SK-N-DZ (cell line): ENCODE measurements at regions not wholly inside any gene's neighbourhood (a gene's known extent, or its start where the extent isn't known, plus 50 kb on each side); places are given as distances from the start of the nearest gene placed in this dataset.

Experiments used
- DNase-seq: peaks from one replicate; pipeline ENCODE4 v3.0.0-alpha.2; 2015; ENCODE audit warnings: low spot score

GRCh38 chr1:218024211-218024720, 260.8 kb upstream of the RRP15 start:
- no peak for DNase-seq

DNA sequence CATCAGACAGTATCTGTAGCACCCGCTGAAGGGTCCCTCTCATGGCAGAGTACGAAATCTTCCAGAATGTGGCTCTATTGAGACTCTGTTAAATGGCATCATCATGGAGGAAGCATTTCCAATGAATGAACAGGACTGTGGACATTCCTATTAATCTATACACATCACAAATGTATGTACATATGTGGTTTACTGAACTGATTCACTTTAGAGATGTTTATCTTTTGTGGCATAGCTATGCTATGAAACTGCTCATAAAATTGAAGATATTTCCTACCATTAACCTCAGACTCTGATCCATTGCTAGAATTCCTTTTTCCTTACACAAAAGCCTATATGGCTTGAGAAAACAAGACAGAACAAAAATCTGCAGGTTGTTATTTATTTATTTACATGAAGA, 259.6 kb upstream of the RRP15 start:
- no peak for DNase-seq

DNA sequence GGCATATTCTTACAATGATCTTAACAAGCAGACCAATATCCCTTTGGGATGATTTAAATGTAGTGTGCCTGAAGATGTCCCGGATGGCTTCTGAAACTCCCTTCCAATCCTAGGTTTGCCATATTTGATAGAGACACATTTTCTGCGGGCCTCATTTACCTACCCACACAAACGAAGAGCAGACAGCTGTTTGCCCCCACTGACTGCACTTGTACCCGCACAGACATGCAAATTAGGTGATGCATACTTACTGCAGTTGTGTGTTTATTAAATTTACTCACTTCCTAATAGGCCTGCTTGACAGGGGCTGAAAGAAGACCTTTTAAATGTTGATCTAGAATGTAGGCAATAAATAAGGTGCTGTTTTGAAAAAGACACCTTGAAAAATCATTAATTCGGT, 257.9 kb upstream of the RRP15 start:
- DNase-seq, result no peak

DNA sequence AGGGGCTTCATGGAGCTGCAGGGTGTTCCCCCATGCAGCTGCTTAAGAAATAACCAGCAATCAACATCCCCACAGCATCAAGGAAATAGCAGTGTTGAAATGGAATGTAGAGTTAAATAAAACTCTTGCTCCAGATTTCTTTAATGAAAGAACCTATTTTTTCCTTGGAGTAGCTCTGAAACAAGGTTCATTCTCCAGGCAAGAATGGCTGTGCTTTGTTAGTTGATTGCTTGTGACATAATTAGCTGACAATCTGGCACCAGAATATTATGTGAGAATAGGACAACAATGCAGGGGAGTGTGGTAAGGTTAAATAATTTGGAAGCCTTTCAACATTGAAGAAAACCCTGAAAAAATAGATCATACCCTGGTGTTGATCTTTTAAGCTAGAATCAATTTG, 254.2 kb upstream of the RRP15 start:
- no peak for DNase-seq

GRCh38 chr1:218031901-218032300, 253.2 kb upstream of the RRP15 start:
- DNase-seq, result no peak

- DNase-seq, result no peak
Observed at GRCh38 chr1:218034468-218034867, 250.6 kb upstream of the RRP15 start.

- DNase-seq, result peak; percentile 32
Observed at GRCh38 chr1:218048828-218049420, 236.2 kb upstream of the RRP15 start.

DNA sequence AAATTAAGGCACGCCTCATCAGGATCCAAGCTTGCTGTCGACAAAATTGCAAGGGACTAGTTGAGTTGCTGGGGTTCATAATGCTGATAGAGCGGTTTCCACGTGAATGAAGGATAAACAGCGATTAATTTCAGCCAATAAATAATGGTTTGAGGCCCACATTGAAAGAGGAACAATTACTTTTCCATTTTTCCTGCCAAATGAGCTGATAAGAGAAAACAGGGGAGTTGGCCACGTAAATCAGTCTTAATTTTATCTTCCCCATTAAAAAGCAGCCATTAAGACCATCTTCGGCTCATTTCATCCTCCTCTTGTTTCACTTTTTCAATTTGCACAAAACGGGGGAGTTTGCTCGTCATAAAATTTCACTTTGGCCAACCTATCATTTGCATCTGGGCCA, 235.5 kb upstream of the RRP15 start:
- DNase-seq, result no peak

- DNase-seq, result no peak
Observed at GRCh38 chr1:218058730-218059129, 226.4 kb upstream of the RRP15 start.

- DNase-seq, result peak; percentile 89
Observed at GRCh38 chr1:218064426-218064825, 220.7 kb upstream of the RRP15 start.

- DNase-seq, result no peak
Observed at GRCh38 chr1:218066332-218066731, 218.8 kb upstream of the RRP15 start.

DNA sequence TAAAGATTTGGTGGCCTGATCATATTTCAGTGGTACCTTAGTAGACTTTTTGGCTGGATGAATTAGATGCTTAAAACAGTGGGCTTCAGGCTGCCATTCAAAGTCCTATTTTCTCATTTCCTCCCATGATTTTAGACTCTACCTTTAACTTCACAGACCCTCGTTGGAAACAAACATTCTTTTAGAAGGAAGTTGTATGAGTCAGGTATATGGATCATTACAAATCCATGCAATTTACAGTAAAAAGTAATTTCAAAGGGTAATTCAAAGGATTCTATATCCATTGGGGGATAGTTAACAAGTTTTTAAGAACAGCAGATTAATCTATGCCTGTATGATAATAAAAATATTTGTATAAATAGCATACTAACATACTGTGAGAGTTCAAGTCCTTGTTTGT, 216.9 kb upstream of the RRP15 start:
- no peak for DNase-seq

- DNase-seq, result no peak
Observed at GRCh38 chr1:218069180-218069579, 215.9 kb upstream of the RRP15 start.

DNA sequence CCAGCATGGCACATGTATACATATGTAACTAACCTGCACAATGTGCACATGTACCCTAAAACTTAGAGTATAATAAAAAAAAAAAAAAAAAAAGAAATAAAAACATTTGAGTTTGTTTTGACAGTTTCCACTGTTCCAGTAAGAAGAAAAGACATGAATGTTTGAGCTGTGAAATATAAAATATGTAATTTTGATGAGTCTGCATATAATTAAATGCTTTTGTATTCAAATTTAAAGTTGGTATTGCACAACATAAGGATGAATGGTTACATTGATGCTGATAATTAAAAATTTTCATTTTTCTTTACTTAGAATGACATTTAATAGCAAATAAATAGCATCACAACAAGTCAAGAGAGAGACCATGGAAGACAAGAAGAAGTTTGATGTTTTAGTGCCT, 212.0 kb upstream of the RRP15 start:
- DNase-seq, result no peak

DNA sequence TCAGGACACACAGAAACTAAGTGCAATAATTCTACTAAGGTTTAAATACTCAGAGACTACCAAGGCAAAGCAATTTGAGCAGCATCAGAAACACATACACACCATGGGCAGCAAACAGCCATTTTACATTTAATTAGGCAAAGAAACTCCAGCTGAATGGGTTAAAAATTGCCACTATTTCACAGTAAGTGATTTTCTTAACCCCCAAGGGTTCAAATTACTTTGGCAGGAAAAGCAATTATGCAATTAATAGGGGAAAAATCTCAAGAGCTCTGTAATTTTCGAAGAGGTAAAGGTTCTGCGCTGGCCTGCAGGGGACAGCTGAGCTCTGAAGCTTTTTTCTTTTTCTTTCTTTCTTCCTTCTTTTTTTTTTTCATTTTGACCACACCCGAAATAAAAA, 206.2 kb upstream of the RRP15 start:
- DNase-seq, result no peak

DNA sequence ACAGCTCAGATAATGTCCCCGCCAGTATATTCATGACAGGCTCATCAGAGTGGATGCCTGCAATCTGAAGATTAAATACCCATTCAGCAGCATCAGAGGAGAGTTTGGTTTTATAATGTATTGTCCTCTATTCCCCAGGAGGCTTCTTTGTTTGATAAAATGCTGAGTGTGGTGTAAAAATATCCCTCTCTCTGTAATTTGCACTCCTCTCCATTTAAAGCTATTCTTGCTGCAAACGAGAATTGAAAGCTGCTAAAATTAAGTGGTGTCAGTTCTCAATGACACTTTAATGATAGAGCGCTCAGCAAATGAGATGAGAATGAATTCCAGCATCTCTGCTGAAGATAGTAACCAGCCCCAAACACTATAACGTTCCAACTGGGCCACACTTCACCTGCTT, 205.7 kb upstream of the RRP15 start:
- no peak for DNase-seq

DNA sequence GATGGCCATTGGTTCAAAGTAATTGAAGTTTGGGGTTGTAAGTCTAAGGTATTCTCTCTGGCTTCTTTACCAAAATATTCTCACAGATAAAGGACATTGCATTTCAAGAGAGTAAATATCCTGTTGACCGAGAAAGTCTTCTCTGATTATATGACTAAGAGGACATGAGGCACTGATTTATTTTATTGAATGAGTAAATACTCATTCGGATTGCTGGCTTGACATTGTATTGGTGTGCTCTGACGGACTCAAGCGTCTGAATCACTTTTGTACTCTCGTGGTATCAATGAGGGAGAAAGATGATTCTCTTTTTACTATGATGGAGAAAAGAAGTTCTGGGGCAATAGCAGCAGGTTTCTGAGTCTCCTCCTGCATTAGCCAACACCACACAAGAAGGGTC, 205.3 kb upstream of the RRP15 start:
- DNase-seq, result no peak

DNA sequence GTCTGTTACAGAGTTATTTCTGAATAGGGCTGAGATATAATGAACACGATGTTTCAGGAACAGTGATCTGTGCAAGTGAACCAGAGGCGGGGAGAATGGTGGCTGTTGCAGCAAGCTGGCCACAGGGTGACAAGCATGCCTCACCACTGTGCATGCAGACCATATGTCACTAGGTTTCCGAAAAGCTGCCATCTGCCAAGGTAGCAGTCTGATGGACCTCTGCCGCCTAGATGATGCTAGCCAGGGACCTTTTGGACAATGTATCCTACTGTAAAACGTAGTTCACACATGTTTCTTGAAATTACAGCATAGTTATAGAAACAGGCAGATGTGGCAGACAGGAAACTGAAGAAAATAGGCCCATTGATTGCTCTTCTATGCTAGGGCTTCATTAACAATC, 204.2 kb upstream of the RRP15 start:
- peak; percentile 40 for DNase-seq

GRCh38 chr1:218081358-218081757, 203.7 kb upstream of the RRP15 start:
- no peak for DNase-seq

DNA sequence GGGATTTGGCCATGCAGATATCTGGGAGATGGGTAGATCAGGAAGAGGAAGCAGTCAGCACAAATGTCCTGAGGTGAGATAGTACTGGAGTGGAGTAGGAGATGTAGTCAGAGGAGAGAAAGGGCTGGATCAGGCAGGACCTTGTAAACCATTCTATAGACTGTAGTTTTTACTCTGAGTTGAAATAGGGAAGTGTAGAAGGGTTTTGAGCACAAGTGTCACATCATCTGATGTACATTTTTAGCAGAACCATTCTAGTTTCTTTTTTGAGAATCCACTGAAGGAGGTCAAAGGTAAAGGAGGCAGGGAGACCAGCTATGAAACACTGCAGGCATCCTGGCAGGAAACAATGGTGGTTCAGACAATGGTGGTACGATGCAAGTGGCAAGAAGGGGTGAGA, 194.6 kb upstream of the RRP15 start:
- no peak for DNase-seq

DNA sequence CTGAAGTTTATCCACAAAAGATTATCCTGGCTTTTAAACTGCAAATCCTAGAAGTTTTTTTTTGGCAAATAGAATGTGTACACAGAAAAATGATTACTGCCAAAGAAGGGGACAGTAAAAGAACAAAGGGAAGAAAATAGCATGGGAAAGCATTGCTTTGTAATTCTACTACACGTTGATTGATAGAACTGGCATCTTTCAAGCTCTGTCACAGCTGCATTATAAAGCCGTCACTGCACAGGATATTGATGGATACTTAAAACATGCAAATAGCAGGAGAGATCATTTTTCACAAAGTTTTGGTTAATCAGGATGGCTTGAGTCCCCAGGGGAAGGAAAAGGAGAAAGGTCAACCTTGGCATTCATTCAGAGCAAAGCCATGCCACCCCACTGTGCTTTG, 183.7 kb upstream of the RRP15 start:
- DNase-seq, result no peak

GRCh38 chr1:218108034-218108433, 177.1 kb upstream of the RRP15 start:
- peak; percentile 95 for DNase-seq

DNA sequence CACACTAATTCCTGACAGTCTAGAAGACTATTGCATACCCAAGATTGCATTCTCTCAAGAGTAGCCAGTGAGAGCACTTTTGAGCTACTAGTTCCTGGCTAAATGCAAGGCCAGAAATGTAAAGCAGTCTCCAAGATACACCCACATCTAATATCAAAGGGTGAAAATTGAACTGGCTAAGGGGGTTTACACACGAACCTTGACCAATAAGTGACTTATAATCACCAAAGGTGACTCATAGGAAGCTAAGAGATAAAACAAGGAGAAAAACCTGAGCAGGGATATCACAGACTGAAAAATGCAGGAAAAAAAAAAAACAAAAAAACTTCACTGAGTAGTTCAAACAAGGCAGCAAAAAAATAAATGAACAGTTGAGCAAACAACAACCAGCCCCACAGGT, 172.2 kb upstream of the RRP15 start:
- DNase-seq, result no peak

DNA sequence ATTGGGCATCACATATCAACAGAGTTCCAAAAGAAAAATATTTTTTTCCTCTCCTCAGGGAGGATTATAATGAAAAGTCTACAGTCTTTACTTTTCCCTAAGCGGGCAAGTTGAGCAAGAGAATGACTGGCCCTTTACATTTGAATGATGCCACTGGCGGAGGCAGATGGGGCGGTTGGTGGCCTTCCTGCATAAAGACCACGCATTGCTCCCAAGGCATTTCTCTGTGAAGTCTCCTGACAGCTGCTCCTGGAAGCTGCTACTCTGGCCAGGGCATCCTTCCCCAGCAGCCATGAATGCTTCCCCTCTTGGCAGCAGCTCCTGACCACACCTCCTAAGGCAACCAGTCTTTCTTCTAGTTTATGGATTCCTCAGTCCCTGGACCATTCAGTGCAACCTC, 161.1 kb upstream of the RRP15 start:
- DNase-seq, result no peak
